WTC11 (cell line): ENCODE measurements at regions not wholly inside any gene's neighbourhood (a gene's known extent, or its start where the extent isn't known, plus 50 kb on each side); places are given as distances from the start of the nearest gene placed in this dataset.

Experiments
- CDX4 ChIP-seq: fragments of 250-450 bp; sonication (Bioruptor Pico); IDR thresholded peaks from 2 replicates; pipeline ENCODE4 v1.9.0; 2021; ENCODE audit warnings: moderate library complexity, mild to moderate bottlenecking, inconsistent platforms, borderline replicate concordance
- CTCF ChIP-seq: fragments of 200-600 bp; IDR thresholded peaks from 2 replicates; pipeline ENCODE4 v1.8.0; 2022; ENCODE audit warnings: antibody characterized with exemption
- FOXP1 ChIP-seq: sonication (generic); formaldehyde crosslinking; IDR thresholded peaks from 2 replicates; pipeline ENCODE4 v1.8.0; 2022; ENCODE audit warnings: missing genetic modification reagents, mild to moderate bottlenecking, moderate library complexity, borderline replicate concordance
- FOXP4 ChIP-seq: sonication (generic); formaldehyde crosslinking; IDR thresholded peaks from 2 replicates; pipeline ENCODE4 v1.8.0; 2022; ENCODE audit warnings: mild to moderate bottlenecking, missing genetic modification reagents
- IRF2 ChIP-seq: sonication (generic); formaldehyde crosslinking; IDR thresholded peaks from 2 replicates; pipeline ENCODE4 v1.8.0; 2022; ENCODE audit warnings: low read depth, missing genetic modification reagents, borderline replicate concordance
- NR3C1 ChIP-seq: sonication (generic); formaldehyde crosslinking; conservative IDR thresholded peaks from 2 replicates; pipeline ENCODE4 v1.8.1; 2023; ENCODE audit warnings: low read depth, mild to moderate bottlenecking, missing genetic modification reagents
- ZBTB21 ChIP-seq: sonication (generic); formaldehyde crosslinking; IDR thresholded peaks from 2 replicates; pipeline ENCODE4 v1.8.1; 2023; ENCODE audit warnings: mild to moderate bottlenecking, missing genetic modification reagents, borderline replicate concordance
- ZNF263 ChIP-seq: sonication (generic); formaldehyde crosslinking; IDR thresholded peaks from 2 replicates; pipeline ENCODE4 v1.8.1; 2022; ENCODE audit warnings: low read depth, mild to moderate bottlenecking, moderate library complexity, missing genetic modification reagents
- TF ChIP-seq, protein P1 (sequence below): sonication (generic); formaldehyde crosslinking; IDR thresholded peaks from 2 replicates; pipeline ENCODE4 v1.8.0; 2023; ENCODE audit warnings: missing genetic modification reagents

DNA sequence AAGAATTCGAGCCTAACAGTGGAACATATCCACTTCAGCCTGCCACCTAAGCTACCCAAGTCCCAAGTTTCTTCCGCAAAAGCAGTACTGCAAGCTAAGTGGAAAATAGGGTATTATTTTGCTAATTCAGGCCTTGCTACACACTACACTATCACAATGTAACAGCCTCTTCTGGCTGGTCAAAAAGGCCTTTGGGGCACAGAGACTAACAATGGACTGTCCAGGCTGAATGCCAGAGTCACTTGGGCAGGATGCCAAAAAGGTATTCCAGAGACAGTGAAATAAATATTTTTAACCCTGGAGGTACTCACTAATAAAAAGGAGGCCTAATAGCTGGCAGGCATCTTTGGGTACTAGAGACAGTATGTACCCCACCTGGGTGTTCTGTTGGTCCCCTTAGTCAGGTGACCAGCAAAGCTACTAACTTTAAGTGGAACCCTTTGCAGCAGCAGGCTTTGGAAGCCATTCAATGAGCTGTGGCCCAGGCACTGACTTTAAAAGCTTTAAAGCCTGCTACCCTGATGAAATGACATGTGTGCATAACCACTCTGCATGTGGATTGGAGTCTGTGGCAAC, 692.1 kb downstream of the HTR1B start:
- TF ChIP-seq FOXP1 (no peak), NR3C1 (CRISPR knock-in tag) (no peak), CTCF (no peak), ZBTB21 (CRISPR knock-in tag) (no peak), FOXP4 (no peak), IRF2 (CRISPR knock-in tag) (no peak), CDX4 (CRISPR knock-in tag) (no peak), ZNF263 (CRISPR knock-in tag) (no peak)
- TF ChIP-seq, protein P1, sequence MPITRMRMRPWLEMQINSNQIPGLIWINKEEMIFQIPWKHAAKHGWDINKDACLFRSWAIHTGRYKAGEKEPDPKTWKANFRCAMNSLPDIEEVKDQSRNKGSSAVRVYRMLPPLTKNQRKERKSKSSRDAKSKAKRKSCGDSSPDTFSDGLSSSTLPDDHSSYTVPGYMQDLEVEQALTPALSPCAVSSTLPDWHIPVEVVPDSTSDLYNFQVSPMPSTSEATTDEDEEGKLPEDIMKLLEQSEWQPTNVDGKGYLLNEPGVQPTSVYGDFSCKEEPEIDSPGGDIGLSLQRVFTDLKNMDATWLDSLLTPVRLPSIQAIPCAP (CRISPR knock-in tag), result no peak
